Stimulated activated CD4-positive, alpha-beta T cell treated with anti-CD3 and anti-CD28 coated beads, Interleukin-2, amount 100 ng/mL, for 48 hours (primary cell): ENCODE measurements at regions not wholly inside any gene's neighbourhood (a gene's known extent, or its start where the extent isn't known, plus 50 kb on each side); places are given as distances from the start of the nearest gene placed in this dataset.
"Not testable (repeated sequence)": the region's sequence is repeated elsewhere in the genome, so short reads cannot be mapped to it uniquely, and the experiment has no call there.

ENCODE experiments used
- DNase-seq, 2 donors: peaks; one replicate each; pipeline ENCODE4 v3.0.0-alpha.2; 2020

DNA sequence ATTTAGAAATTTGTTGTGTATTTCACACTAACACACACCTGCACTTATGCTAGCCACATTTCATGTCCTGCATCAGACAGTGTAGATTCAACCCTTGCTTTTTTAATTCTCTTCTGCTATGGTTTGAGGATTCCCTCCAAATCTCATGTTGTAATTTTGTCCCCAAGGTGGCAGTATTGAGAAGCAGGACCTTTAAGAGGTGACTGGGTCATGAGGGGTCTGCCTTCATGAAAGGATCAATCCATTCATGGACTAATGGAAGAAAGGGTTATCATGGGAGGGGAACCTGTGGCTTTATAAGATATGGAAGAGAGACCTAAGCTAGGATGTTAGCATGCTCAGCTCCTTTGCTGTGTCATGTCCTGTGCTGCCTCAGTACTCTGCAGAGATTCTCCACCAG is 1032.2 kb downstream of the CDH11 start:
- no peak for DNase-seq

- DNase-seq: no peak
Measured at GRCh38 chr16:64088838-64089237, 1033.0 kb downstream of the CDH11 start.

DNA sequence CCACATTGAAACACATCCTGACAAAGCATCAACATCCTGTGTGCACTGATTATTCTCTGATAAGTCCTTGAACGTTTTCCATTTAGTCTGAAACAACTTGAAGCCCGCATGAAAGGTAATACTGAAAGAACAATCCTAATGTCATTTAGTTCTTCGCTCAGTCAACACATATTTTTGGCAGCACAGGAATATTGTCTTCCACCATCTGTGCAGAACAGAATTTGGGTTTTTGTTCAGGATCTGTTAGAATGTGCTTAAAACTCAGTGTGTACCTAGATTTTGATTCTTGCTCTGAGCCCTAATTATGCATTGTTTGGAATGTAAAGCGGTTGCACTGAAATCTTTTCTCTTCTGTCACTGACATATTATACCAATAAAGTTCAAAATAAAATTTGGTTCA is 1036.6 kb downstream of the CDH11 start:
- no peak for DNase-seq

DNA sequence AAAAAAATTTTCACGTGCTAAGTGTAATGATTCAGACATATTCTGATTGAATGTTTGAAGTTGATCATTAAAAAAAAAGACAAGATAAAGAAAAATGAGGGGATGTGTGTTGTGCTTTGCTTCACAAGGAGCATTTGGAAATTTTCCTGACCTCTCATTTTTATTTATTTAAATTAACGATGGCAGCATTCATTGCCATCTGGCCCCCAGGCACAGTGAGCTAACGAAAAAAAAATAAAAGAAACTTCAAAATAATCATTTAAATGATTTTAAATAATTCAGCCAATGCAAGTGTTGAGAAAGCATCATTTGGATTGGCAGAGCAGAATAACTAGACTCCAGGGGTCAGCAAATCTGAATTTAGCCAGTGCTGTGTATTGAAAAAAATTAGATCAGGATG is 1037.2 kb downstream of the CDH11 start:
- DNase-seq: no peak

DNA sequence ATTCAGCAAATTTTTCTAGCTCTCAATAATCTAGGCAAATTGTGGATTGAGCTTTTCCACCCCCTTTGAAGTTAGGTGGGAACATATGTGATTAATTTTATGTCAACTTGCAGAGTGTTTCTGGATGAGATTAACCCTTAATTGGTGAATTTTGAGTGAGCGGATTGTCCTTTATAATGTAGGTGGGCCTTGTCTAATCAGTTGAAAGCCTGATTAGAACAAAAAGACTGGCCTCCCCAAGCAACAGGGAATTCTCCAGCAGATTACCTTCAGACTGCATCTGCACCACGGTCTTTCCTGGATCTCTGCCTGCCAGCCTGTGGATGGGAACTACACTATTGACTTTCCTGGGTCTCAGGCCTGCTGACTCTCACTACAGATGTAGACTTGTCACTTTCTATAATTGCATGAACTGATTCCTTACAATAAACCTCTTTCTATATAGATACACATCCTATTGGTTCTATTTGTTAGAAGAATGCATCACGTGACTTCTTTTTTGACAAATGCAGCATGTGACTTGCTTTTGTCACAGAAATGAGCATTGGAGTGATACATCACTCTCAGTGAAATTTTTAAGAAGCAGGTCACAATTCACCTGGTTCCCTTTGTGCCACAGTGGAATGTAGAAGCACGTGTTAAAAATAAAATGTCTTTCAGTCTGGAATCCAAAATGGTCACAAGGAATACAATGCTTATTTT is 1038.3 kb downstream of the CDH11 start:
- no peak for DNase-seq

DNA sequence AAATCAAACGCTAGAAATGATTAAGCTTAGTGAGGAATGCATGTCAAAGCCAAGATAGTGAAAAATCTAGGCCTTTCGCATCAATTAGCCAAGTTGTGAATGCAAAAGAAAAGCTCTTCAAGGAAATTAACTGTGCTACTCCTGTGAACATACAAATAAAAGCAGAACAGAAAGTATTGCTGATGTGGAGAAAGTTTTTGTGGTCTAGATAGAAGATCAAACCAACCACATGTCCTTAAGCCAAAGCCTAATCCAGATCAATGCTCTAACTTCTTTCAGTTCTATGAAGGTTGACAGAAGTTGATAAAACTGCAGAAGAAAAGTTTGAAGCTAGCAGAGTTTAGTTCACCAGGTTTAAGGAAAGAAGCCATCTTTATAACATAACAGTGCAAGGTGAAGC is 1044.6 kb downstream of the CDH11 start:
- no peak for DNase-seq

DNA sequence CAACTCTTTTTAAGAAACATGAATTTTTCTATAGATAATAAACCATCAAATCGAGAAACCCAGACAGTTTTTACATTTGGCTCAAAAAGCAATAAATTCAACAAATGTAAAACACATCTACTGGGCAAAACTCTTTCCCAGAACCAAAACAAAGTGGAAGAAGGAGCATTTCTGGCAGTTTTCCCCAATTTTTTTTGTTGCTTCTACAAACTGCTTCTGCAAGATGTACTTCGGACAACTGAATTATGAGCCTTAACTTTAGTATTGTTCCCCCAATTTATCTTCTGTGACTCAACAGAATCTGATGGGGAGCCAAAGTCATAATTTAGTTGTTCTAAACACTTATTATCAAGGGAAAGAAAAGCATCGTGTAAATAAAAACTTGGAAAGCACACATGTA is 1047.2 kb downstream of the CDH11 start:
- no peak for DNase-seq

GRCh38 chr16:64072131-64072730 is 1049.6 kb downstream of the CDH11 start:
- DNase-seq: not testable (repeated sequence)

DNA sequence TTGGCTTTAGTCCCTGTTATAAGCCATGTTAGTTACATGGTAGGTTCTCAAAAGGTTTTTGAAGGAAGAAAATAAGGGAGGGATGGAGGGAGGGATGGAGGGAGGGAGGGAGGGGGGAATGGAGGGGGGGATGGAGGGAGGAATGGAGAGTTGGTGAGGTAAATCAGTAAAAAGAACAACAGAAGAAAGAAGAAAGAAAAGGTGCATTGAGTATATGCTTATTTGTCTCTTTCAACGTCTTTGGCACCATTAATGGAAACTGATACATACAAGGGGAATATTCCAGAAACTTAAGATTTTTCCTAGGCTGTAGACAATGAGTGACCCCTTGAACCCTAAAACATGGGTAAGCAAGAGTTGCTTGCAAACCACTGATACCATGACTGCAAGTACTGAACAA is 1056.3 kb downstream of the CDH11 start:
- DNase-seq: no peak

- no peak for DNase-seq
Measured at GRCh38 chr16:64061621-64062020, 1060.2 kb downstream of the CDH11 start.

GRCh38 chr16:64060631-64061030 is 1061.2 kb downstream of the CDH11 start:
- DNase-seq: no peak

- DNase-seq: no peak
Measured at GRCh38 chr16:64058685-64059084, 1063.2 kb downstream of the CDH11 start.

DNA sequence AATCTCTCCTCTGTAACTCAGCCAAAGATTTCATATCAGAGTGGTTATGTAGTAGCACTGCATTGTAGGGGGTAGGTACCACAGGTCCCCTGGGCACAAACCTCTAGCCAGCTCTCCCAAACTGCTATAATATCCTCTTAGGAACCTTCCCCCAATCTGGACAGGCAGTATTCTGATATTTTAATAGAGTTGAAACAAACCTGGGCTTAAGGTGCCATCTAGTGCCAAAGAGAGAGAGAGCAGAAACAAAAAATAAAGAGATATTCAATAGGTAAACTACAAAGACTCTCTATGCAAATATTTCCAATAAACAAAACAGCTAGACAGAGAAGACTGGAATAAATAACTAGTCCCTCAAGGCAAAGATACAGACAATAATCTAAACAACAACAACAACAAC is 1070.0 kb downstream of the CDH11 start:
- DNase-seq: no peak

GRCh38 chr16:64047878-64048277 is 1074.0 kb downstream of the CDH11 start:
- DNase-seq: no peak

DNA sequence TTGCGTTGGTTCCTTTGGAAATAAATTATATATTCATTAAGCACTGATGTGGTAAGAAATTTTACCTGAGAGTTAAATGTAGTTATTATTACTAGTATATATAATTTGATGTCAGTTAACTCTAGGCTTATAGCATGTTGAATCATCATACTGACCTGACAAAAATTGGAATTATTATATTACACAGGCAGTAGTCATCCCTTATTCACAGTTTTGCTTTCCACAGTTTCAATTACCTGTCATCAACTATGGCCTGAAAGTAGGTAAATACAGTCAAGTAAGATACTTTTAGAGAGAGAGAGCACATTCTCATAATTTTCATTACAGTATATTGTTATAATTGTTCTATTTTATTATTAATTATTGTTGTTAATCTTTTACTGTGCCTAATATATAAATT is 1074.7 kb downstream of the CDH11 start:
- DNase-seq: no peak

GRCh38 chr16:64035337-64035736 is 1086.5 kb downstream of the CDH11 start:
- DNase-seq: no peak

- DNase-seq: no peak
Measured at GRCh38 chr16:64019339-64019738, 1102.5 kb downstream of the CDH11 start.

GRCh38 chr16:64017796-64018195 is 1104.1 kb downstream of the CDH11 start:
- no peak for DNase-seq

GRCh38 chr16:64013856-64014255 is 1108.0 kb downstream of the CDH11 start:
- DNase-seq: no peak

DNA sequence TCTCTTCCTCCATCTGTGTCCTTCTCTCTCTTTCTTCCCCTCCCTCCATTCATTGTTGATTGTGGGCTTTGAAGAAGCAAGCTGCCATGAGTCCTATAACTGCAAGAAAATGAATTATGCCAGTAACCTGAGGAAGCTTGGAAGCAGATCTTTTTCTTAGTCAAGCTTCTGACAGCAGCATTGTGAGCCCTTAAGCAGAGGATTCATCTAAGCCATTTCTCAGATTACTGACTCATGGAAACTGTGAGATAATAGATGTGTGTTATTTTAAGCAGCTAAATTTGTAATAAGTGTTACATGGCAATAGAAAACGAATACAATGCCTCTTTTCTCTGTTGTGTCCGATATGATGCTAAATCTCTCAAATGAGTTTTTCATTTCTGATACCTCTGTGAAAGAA is 1109.7 kb downstream of the CDH11 start:
- DNase-seq: no peak

DNA sequence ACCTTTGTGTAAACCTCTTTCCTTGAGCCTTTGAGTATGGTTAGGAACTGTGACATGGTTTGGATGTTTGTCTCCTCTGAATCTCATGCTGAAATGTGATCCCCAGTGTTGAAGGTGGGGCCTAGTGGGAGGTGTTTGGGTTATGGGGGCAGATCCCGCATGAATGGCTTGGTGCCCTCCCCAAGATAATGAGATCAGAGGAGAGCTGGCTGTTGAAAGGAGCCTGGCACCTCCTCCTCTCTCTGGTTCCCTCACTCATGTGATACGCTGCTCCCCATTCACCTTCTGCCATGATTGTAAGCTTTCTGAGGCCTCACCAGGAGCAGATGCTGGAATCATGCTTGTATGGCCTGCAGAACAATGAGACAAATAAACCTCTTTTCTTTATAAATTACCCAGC is 1110.2 kb downstream of the CDH11 start:
- no peak for DNase-seq

GRCh38 chr16:64008131-64008530 is 1113.7 kb downstream of the CDH11 start:
- no peak for DNase-seq

GRCh38 chr16:64004116-64004515 is 1117.7 kb downstream of the CDH11 start:
- DNase-seq: no peak

- DNase-seq: no peak
Measured at GRCh38 chr16:63995025-63995424, 1126.8 kb downstream of the CDH11 start.

- no peak for DNase-seq
Measured at GRCh38 chr16:63983401-63983800, 1138.5 kb downstream of the CDH11 start.
